ENCODE measurements at regions not wholly inside any gene's neighbourhood (a gene's known extent, or its start where the extent isn't known, plus 50 kb on each side); places are given as distances from the start of the nearest gene placed in this dataset.

- TF ChIP-seq RCOR1 (IDR thresholded peaks at IDR 0.05; ENCODE audit: low read length) (no peak), MXI1 (IDR thresholded peaks at IDR 0.05; ENCODE audit: low read depth, low read length) (no peak)
These were observed 71.8 kb upstream of the SPRED2 start (continued) for GRCh38 chr2:65504201-65504600.

DNA sequence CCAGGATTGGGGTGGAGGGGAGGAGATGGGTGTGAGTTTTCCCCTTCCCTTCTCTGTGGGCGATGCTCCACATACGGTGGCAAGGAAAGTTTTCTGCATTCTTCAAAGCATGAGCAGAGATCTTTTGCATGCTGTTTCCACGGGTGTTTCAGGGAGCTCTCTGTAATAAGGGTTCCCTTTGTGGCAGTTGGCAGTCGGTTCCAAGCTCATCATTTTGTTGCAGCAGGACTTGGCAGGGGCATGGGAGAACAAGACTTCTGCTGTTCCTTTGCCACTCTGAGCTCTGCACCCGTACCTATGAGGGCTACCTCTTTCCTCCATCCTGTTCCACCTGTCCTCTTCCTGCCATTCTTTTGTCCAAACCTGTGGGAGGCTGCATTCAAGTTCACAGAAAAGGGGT lies 71.3 kb upstream of the SPRED2 start:
- Histone ChIP-seq H3K4me3 (ENCODE audit: low read depth in 2 of 2, low read length in 1 of 2) (no peak overlapping the region), H3F3A (replicated peaks; ENCODE audit: insufficient read depth) (no peaks in the 10 kb centered on the region), H3K79me2 (ENCODE audit: insufficient read depth) (no peaks in the 10 kb centered on the region), H3K4me1 (ENCODE audit: control insufficient read depth in 1 of 2, insufficient read depth in 2 of 2, low read depth in 1 of 2, low read length in 1 of 2) (no peaks in the 10 kb centered on the region), H3K9ac (no peak overlapping the region), H3K9me3 (no peaks in the 10 kb centered on the region), H3K27ac (ENCODE audit: low read depth in 2 of 2, low read length in 1 of 2) (no peak overlapping the region), H3K9me2 (no peaks in the 10 kb centered on the region), H3K27me3 (ENCODE audit: insufficient read depth) (no peaks in the 10 kb centered on the region), H2AFZ (ENCODE audit: low read depth) (no peak overlapping the region), H3K4me2 (no peak overlapping the region), H3K36me3 (replicated peaks in 1 of 2; ENCODE audit: control insufficient read depth in 1 of 2, insufficient read depth in 2 of 2, low read length in 1 of 2) (no peaks in the 10 kb centered on the region), H4K20me1 (ENCODE audit: insufficient read depth) (no peaks in the 10 kb centered on the region)
- WGBS (ENCODE audit: low lambda C conversion rate), result 79% methylated on average over 3 of the region's 5 CpGs
- DNase-seq, result no peak
- CTCF ChIA-PET, result interaction anchor here (1.3 to 1.5 kb wide), 4 partner anchors 11 to 70 kb away, joined by 3 to 5 read pairs (median 3); no protein-coding TSS in a partner anchor
- TF ChIP-seq ELF1 (IDR thresholded peaks at IDR 0.05), result no peak
- TF ChIP-seq FOXM1 (IDR thresholded peaks at IDR 0.05; ENCODE audit: low read depth), result no peak
- TF ChIP-seq, protein P1, sequence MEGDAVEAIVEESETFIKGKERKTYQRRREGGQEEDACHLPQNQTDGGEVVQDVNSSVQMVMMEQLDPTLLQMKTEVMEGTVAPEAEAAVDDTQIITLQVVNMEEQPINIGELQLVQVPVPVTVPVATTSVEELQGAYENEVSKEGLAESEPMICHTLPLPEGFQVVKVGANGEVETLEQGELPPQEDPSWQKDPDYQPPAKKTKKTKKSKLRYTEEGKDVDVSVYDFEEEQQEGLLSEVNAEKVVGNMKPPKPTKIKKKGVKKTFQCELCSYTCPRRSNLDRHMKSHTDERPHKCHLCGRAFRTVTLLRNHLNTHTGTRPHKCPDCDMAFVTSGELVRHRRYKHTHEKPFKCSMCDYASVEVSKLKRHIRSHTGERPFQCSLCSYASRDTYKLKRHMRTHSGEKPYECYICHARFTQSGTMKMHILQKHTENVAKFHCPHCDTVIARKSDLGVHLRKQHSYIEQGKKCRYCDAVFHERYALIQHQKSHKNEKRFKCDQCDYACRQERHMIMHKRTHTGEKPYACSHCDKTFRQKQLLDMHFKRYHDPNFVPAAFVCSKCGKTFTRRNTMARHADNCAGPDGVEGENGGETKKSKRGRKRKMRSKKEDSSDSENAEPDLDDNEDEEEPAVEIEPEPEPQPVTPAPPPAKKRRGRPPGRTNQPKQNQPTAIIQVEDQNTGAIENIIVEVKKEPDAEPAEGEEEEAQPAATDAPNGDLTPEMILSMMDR (IDR thresholded peaks at IDR 0.05), result no peak
- TF ChIP-seq NFIC (IDR thresholded peaks at IDR 0.05; ENCODE audit: borderline replicate concordance), result no peak
- TF ChIP-seq PBX3 (IDR thresholded peaks at IDR 0.05), result no peak
- no peak for TF ChIP-seq MEF2A (IDR thresholded peaks at IDR 0.05; ENCODE audit: borderline replicate concordance, low read depth)
- no peak for TF ChIP-seq RCOR1 (IDR thresholded peaks at IDR 0.05; ENCODE audit: low read length)
- no peak for TF ChIP-seq RAD21 (IDR thresholded peaks at IDR 0.05; ENCODE audit: low read length)
- no peak for TF ChIP-seq YY1 (IDR thresholded peaks at IDR 0.05; ENCODE audit: low read depth)
- TF ChIP-seq FOXJ3 (CRISPR knock-in tag; IDR thresholded peaks at IDR 0.05), result no peak
- no peak for TF ChIP-seq EZH2phosphoT487 (IDR thresholded peaks at IDR 0.05; ENCODE audit: borderline replicate concordance, low read depth)
- no peak for TF ChIP-seq MXI1 (IDR thresholded peaks at IDR 0.05; ENCODE audit: low read depth, low read length)
- no peak for TF ChIP-seq FOSL2 (IDR thresholded peaks at IDR 0.05; ENCODE audit: borderline replicate concordance, low read depth)
- no peak for TF ChIP-seq TEAD4 (IDR thresholded peaks at IDR 0.05; ENCODE audit: borderline replicate concordance, insufficient read depth)
- TF ChIP-seq JUND (IDR thresholded peaks at IDR 0.05), result no peak
- POLR2A ChIA-PET, result no interaction called here

DNA sequence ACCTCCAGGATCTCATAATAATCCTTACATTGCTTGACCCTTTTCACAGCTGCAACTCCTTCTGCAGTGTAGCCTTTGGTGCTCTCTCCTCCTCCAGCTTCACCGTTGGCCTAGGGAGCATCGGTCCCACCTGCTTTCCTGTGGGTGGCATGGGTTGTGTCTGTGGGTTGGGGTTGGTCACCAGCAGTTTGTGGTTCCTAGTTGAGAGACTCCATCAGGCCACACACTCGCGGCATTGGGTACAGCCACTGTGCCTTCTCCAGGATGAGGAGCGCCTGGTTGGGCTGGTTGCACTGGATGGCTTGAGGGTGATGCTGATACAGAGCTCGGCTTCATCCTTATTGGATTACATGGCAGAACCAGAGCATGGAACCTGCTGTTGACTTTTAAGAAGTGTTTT lies 69.4 kb upstream of the SPRED2 start:
- CTCF ChIA-PET, result interaction anchor here (1.2 kb wide), 1 partner anchor 237 kb away, joined by 3 read pairs; no protein-coding TSS in a partner anchor
- Histone ChIP-seq H3K36me3 (replicated peaks in 1 of 2; ENCODE audit: control insufficient read depth in 1 of 2, insufficient read depth in 2 of 2, low read length in 1 of 2) (no peaks in the 10 kb centered on the region), H3K27ac (ENCODE audit: low read depth in 2 of 2, low read length in 1 of 2) (no peak overlapping the region), H4K20me1 (ENCODE audit: insufficient read depth) (no peaks in the 10 kb centered on the region), H3K9ac (no peak overlapping the region), H3K4me3 (ENCODE audit: low read depth in 2 of 2, low read length in 1 of 2) (no peak overlapping the region), H3K27me3 (ENCODE audit: insufficient read depth) (no peaks in the 10 kb centered on the region), H3K4me2 (no peak overlapping the region), H3K79me2 (ENCODE audit: insufficient read depth) (no peaks in the 10 kb centered on the region), H3K9me3 (no peaks in the 10 kb centered on the region), H2AFZ (ENCODE audit: low read depth) (no peak overlapping the region), H3K4me1 (ENCODE audit: control insufficient read depth in 1 of 2, insufficient read depth in 2 of 2, low read depth in 1 of 2, low read length in 1 of 2) (no peaks in the 10 kb centered on the region), H3F3A (replicated peaks; ENCODE audit: insufficient read depth) (no peaks in the 10 kb centered on the region), H3K9me2 (no peaks in the 10 kb centered on the region)
- no peak for DNase-seq
- 91% methylated on average over 6 of the region's 6 CpGs for WGBS (ENCODE audit: low lambda C conversion rate)
- TF ChIP-seq RCOR1 (IDR thresholded peaks at IDR 0.05; ENCODE audit: low read length), result no peak
- TF ChIP-seq USF1 (IDR thresholded peaks at IDR 0.05; ENCODE audit: borderline replicate concordance, low read depth), result no peak
- no peak for TF ChIP-seq TAF1 (IDR thresholded peaks at IDR 0.05; ENCODE audit: borderline replicate concordance, low read depth, low read length)
- no peak for TF ChIP-seq SMC3 (IDR thresholded peaks at IDR 0.05; ENCODE audit: low read depth, low read length)
- TF ChIP-seq SIN3A (IDR thresholded peaks at IDR 0.05; ENCODE audit: borderline replicate concordance, low read depth, low read length), result no peak
- POLR2A ChIA-PET, result no interaction called here
